Stimulated activated CD8-positive, alpha-beta memory T cell treated with anti-CD3 and anti-CD28 coated beads, Interleukin-2, amount 100 ng/mL, for 1 hour (primary cell): ENCODE measurements at regions not wholly inside any gene's neighbourhood (a gene's known extent, or its start where the extent isn't known, plus 50 kb on each side); places are given as distances from the start of the nearest gene placed in this dataset.
"Not testable (repeated sequence)": the region's sequence is repeated elsewhere in the genome, so short reads cannot be mapped to it uniquely, and the experiment has no call there.

ENCODE experiments used
- DNase-seq, 2 donors: peaks; one replicate each; pipeline ENCODE4 v3.0.0-alpha.2; 2020; ENCODE audit warnings: low read depth in 2 of 2

- DNase-seq: no peak
Observed at GRCh38 chr11:116373104-116373944, 399.5 kb downstream of the BUD13 start.

GRCh38 chr11:116371146-116371545, 401.6 kb downstream of the BUD13 start:
- DNase-seq: no peak

- no peak for DNase-seq
Observed at GRCh38 chr11:116368784-116369183, 404.0 kb downstream of the BUD13 start.

GRCh38 chr11:116366980-116367645, 405.7 kb downstream of the BUD13 start:
- no peak for DNase-seq

- no peak for DNase-seq
Observed at GRCh38 chr11:116366451-116366850, 406.3 kb downstream of the BUD13 start.

GRCh38 chr11:116364925-116365324, 407.9 kb downstream of the BUD13 start:
- DNase-seq: not testable (repeated sequence)

- no peak for DNase-seq
Observed at GRCh38 chr11:116364348-116364747, 408.4 kb downstream of the BUD13 start.

GRCh38 chr11:116360221-116360941, 412.4 kb downstream of the BUD13 start:
- no peak for DNase-seq

- no peak for DNase-seq
Observed at GRCh38 chr11:116357784-116358544, 414.8 kb downstream of the BUD13 start.

GRCh38 chr11:116356451-116356850, 416.3 kb downstream of the BUD13 start:
- no peak for DNase-seq

GRCh38 chr11:116355104-116355503, 417.7 kb downstream of the BUD13 start:
- DNase-seq: no peak

- no peak for DNase-seq
Observed at GRCh38 chr11:116353589-116353988, 419.2 kb downstream of the BUD13 start.

- DNase-seq: no peak
Observed at GRCh38 chr11:116352881-116353280, 419.9 kb downstream of the BUD13 start.

- DNase-seq: no peak
Observed at GRCh38 chr11:116348226-116348625, 424.6 kb downstream of the BUD13 start.

- DNase-seq: no peak
Observed at GRCh38 chr11:116345575-116345974, 427.2 kb downstream of the BUD13 start.

GRCh38 chr11:116344601-116345000, 428.2 kb downstream of the BUD13 start:
- no peak for DNase-seq

GRCh38 chr11:116343270-116343669, 429.5 kb downstream of the BUD13 start:
- no peak for DNase-seq

- DNase-seq: no peak
Observed at GRCh38 chr11:116342148-116342547, 430.6 kb downstream of the BUD13 start.

GRCh38 chr11:116339306-116340098, 433.3 kb downstream of the BUD13 start:
- DNase-seq: no peak

GRCh38 chr11:116338500-116338899, 434.3 kb downstream of the BUD13 start:
- DNase-seq: not testable (repeated sequence)

GRCh38 chr11:116336540-116336939, 436.2 kb downstream of the BUD13 start:
- DNase-seq: no peak
